Neural crest cell (in vitro differentiated cells): ENCODE measurements at regions not wholly inside any gene's neighbourhood (a gene's known extent, or its start where the extent isn't known, plus 50 kb on each side); places are given as distances from the start of the nearest gene placed in this dataset.

Source experiments
- DNase-seq: peaks from one replicate; pipeline ENCODE4 v3.0.0; 2021; ENCODE audit warnings: low read depth, mixed read lengths, low spot score
- H3K27ac Mint-ChIP-seq: one replicate; pipeline ENCODE4 v1.8.0; 2021; ENCODE audit warnings: mild to moderate bottlenecking, mixed read lengths; ENCODE audit not compliant: unreplicated experiment
- H3K27me3 Mint-ChIP-seq: 2 replicates; pipeline ENCODE4 v1.8.0; 2021; ENCODE audit warnings: low read depth, mild to moderate bottlenecking, mixed read lengths
- H3K36me3 Mint-ChIP-seq: 2 replicates; pipeline ENCODE4 v1.8.0; 2021; ENCODE audit warnings: low read depth, mild to moderate bottlenecking, mixed read lengths
- H3K4me1 Mint-ChIP-seq: 2 replicates; pipeline ENCODE4 v1.8.0; 2021; ENCODE audit warnings: mixed read lengths
- H3K4me3 Mint-ChIP-seq: one replicate; pipeline ENCODE4 v1.8.0; 2021; ENCODE audit warnings: mild to moderate bottlenecking, mixed read lengths
- H3K9me3 Mint-ChIP-seq: 2 replicates; pipeline ENCODE4 v1.8.0; 2021; ENCODE audit warnings: mixed read lengths
- CTCF ChIP-seq: fragments of 200-600 bp; sonication (generic); conservative IDR thresholded peaks from 2 replicates; pipeline ENCODE4 v1.5.0; 2021; ENCODE audit warnings: antibody characterized with exemption, mild to moderate bottlenecking

- TF ChIP-seq CTCF: no peak
- DNase-seq: no peak
- H3K36me3 Mint-ChIP-seq: no peaks in the 10 kb centered on the region
- H3K9me3 Mint-ChIP-seq: no peaks in the 10 kb centered on the region
- peak overlapping the region; percentile 92 for H3K27ac Mint-ChIP-seq
- peaks cover 12% of the 10 kb centered on the region for H3K4me1 Mint-ChIP-seq
- no peak overlapping the region for H3K4me3 Mint-ChIP-seq
- H3K27me3 Mint-ChIP-seq: no peaks in the 10 kb centered on the region
These were observed 150.0 kb upstream of the UBL3 start for GRCh38 chr13:30000370-30000765.

- Mint-ChIP-seq H3K36me3 (no peaks in the 10 kb centered on the region), H3K9me3 (no peaks in the 10 kb centered on the region), H3K4me3 (no peak overlapping the region), H3K27me3 (no peaks in the 10 kb centered on the region), H3K4me1 (peaks cover 12% of the 10 kb centered on the region), H3K27ac (no peak overlapping the region)
- no peak for TF ChIP-seq CTCF
- DNase-seq: no peak
These were observed 149.3 kb upstream of the UBL3 start for GRCh38 chr13:29999492-30000369.

GRCh38 chr13:29996316-29996715 is 145.9 kb upstream of the UBL3 start:
- Mint-ChIP-seq H3K36me3 (no peaks in the 10 kb centered on the region), H3K9me3 (no peaks in the 10 kb centered on the region), H3K27ac (no peak overlapping the region), H3K27me3 (no peaks in the 10 kb centered on the region), H3K4me1 (peaks cover 10% of the 10 kb centered on the region), H3K4me3 (no peak overlapping the region)
- DNase-seq: no peak
- no peak for TF ChIP-seq CTCF

- Mint-ChIP-seq H3K4me3 (no peak overlapping the region), H3K27ac (no peak overlapping the region), H3K36me3 (no peaks in the 10 kb centered on the region), H3K27me3 (no peaks in the 10 kb centered on the region), H3K9me3 (no peaks in the 10 kb centered on the region), H3K4me1 (peaks cover 7% of the 10 kb centered on the region)
- no peak for TF ChIP-seq CTCF
- no peak for DNase-seq
These were observed 144.6 kb upstream of the UBL3 start for GRCh38 chr13:29994911-29995595.

GRCh38 chr13:29993716-29994488 is 143.5 kb upstream of the UBL3 start:
- Mint-ChIP-seq H3K27me3 (no peaks in the 10 kb centered on the region), H3K4me3 (no peak overlapping the region), H3K36me3 (no peaks in the 10 kb centered on the region), H3K27ac (no peak overlapping the region), H3K9me3 (no peaks in the 10 kb centered on the region), H3K4me1 (peaks cover 7% of the 10 kb centered on the region)
- no peak for DNase-seq
- TF ChIP-seq CTCF: no peak
